ENCODE measurements at regions not wholly inside any gene's neighbourhood (a gene's known extent, or its start where the extent isn't known, plus 50 kb on each side); places are given as distances from the start of the nearest gene placed in this dataset.

DNA sequence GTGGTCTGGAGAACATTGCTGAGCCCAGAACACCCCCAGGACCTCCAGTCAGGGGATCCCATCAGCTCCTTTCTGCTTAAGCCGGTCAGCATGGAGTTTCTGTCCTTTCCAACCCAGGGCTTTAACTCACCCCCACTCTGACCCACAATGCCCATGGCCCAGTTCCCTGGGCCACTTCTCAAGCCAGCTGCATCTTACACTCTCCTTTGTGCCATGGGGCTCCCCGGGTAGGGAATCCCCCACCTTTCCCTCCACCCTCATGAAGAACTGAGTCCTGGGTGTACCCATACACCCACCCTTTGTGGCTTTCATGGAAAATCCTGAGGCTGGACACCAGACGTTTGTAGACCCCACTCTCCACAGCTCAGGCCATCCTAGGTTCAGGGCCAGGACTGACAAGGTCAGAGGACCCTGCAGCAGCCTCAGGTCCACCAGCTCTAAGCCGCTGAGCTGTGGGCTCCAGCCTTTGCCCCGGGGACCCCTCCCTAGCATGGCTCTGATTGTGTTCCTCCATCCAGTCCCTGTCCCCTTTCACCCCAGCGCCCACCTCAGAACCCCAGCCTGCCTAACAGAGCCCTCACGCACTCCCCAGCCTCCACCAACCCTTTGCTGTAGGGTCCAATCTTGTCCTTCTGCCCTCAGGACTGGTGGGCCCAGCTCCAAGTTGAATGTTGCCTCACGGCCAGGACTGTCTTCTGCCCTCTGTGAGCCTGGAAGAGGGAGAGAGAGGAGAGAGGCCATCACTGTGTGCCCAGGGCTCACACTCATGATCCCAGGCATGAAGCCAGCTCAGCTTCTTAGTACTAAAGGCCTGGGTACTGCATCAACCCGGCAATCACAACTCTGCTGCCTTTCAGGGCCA lies 394.8 kb downstream of the MATN1 start:
- no peak for TF ChIP-seq CREM (IDR thresholded peaks at IDR 0.05; ENCODE audit: low read depth)
- no peak for TF ChIP-seq NBN (IDR thresholded peaks at IDR 0.05)
- TF ChIP-seq POLR2AphosphoS5 (IDR thresholded peaks at IDR 0.05; ENCODE audit: low read length) = no peak
- TF ChIP-seq, protein P1, sequence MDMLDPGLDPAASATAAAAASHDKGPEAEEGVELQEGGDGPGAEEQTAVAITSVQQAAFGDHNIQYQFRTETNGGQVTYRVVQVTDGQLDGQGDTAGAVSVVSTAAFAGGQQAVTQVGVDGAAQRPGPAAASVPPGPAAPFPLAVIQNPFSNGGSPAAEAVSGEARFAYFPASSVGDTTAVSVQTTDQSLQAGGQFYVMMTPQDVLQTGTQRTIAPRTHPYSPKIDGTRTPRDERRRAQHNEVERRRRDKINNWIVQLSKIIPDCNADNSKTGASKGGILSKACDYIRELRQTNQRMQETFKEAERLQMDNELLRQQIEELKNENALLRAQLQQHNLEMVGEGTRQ (IDR thresholded peaks at IDR 0.05; ENCODE audit: borderline replicate concordance, low read depth, low read length) = no peak
- no peak for TF ChIP-seq RFX5 (IDR thresholded peaks at IDR 0.05; ENCODE audit: low read depth, low read length)
- TF ChIP-seq NFIC (IDR thresholded peaks at IDR 0.05; ENCODE audit: low read depth, low read length) = no peak
- TF ChIP-seq, protein P2, sequence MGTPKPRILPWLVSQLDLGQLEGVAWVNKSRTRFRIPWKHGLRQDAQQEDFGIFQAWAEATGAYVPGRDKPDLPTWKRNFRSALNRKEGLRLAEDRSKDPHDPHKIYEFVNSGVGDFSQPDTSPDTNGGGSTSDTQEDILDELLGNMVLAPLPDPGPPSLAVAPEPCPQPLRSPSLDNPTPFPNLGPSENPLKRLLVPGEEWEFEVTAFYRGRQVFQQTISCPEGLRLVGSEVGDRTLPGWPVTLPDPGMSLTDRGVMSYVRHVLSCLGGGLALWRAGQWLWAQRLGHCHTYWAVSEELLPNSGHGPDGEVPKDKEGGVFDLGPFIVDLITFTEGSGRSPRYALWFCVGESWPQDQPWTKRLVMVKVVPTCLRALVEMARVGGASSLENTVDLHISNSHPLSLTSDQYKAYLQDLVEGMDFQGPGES (IDR thresholded peaks at IDR 0.05) = no peak
- no peak for TF ChIP-seq SUZ12 (IDR thresholded peaks at IDR 0.05; ENCODE audit: unreplicated experiment)
- no peak for TF ChIP-seq GABPA (IDR thresholded peaks at IDR 0.05; ENCODE audit: low read depth)
